HUES6 (cell line): ENCODE measurements at regions not wholly inside any gene's neighbourhood (a gene's known extent, or its start where the extent isn't known, plus 50 kb on each side); places are given as distances from the start of the nearest gene placed in this dataset.

ENCODE experiments used
- H3K27ac ChIP-seq: 2 replicates; pipeline ENCODE4 v1.7.0; 2013; ENCODE audit warnings: low read depth, mild to moderate bottlenecking, low read length, inconsistent platforms
- H3K27me3 ChIP-seq: 2 replicates; pipeline ENCODE4 v1.6.1; 2013; ENCODE audit warnings: low read length; ENCODE audit not compliant: control insufficient read depth, insufficient read depth
- H3K36me3 ChIP-seq: 2 replicates; pipeline ENCODE4 v1.6.1; 2013; ENCODE audit warnings: low read length; ENCODE audit not compliant: control insufficient read depth, insufficient read depth
- H3K4me1 ChIP-seq: 2 replicates; pipeline ENCODE4 v1.6.1; 2013; ENCODE audit warnings: low read length; ENCODE audit not compliant: control insufficient read depth, insufficient read depth
- H3K4me3 ChIP-seq: 2 replicates; pipeline ENCODE4 v1.5.1; 2013; ENCODE audit warnings: low read depth, low read length
- H3K9ac ChIP-seq: one replicate; pipeline ENCODE4 v1.6.1; 2013; ENCODE audit warnings: mild to moderate bottlenecking, low read length
- H3K9me3 ChIP-seq: 2 replicates; pipeline ENCODE4 v1.6.1; 2013; ENCODE audit warnings: low read depth, low read length; ENCODE audit not compliant: control insufficient read depth, insufficient read depth

DNA sequence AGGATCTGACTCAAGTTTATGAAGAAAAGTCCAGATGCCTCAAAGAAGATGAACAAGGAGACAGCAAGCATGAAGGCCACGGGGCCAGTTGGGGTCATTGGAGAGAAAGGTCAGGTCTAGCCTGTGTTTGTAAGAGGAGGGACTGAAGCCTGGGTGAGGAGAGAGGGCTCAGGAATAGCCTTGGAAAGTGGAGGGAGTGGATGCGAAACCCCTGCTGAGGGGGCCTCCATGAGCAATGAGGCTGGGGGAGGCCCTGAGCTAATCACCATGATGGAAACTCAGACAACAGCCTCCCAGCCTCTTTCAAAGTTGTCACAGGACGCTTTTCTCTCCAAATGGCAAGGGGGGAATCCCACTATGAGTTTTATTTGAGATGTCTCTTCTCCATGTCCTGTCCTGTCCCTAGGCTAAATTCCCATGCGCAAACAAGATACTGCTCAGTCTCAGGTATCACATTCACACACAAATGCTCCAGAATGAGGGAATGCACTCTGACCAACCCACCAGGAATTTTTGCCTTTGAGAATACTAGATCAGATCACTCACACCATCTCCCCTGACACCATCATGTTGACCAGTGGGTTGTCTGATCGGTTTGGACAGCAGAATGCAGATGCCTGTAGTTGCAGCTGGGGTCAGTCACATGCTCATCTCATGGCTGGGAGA, 51.3 kb upstream of the TOP3B start:
- H3K9ac ChIP-seq = no peak overlapping the region
- no peak overlapping the region for H3K27ac ChIP-seq
- H3K27me3 ChIP-seq = peaks cover 98% of the 10 kb centered on the region
- H3K4me1 ChIP-seq = peaks cover 8% of the 10 kb centered on the region; the same call in 1 of the 2 replicates
- no peaks in the 10 kb centered on the region for H3K36me3 ChIP-seq
- H3K9me3 ChIP-seq = no peaks in the 10 kb centered on the region
- H3K4me3 ChIP-seq = no peak overlapping the region

DNA sequence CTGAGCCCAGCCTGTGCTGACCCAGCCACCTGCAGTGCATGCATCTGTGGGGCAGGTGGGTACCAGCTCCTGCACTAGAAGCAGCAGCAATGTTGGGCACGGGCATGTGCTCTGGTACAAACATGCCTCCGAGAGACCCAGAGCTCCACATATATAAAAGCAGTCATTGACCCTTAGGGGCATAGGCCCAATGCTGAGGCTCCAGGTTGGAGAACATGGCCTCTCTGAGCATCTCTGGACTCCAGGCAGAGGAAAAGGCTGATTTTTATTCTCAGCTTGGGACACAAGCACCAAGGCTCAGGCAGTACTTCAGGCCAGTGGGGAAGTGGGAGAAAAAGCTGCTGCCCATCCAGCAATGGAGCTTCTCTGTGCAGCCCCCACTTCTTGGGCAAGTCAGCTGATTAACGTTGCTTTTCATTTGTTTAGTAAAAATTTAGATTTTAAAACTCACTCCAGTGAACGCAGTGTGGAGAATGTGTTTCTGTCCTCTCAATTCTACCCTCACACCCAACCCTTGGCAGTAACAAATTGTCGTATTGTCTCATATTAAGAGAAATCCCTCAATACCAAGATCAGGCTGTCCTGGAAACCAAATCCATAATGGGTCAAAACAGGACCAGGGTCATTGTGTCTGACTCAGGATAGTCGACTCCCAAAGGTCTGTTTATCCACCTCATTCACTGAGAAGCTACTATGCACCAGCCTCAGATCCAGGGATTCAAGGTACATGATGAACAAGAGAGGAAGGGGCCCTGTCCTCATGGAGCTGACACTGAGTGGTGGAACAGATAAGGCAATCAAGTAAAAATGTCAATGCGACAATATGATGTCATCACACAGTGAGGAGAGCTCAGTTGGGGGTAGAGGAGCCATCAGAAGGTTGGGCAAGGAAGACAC, 50.6 kb upstream of the TOP3B start:
- peaks cover 98% of the 10 kb centered on the region for H3K27me3 ChIP-seq
- no peaks in the 10 kb centered on the region for H3K9me3 ChIP-seq
- no peaks in the 10 kb centered on the region for H3K36me3 ChIP-seq
- peaks cover 8% of the 10 kb centered on the region; the same call in 1 of the 2 replicates for H3K4me1 ChIP-seq
- no peak overlapping the region for H3K9ac ChIP-seq
- no peak overlapping the region for H3K4me3 ChIP-seq
- no peak overlapping the region for H3K27ac ChIP-seq

DNA sequence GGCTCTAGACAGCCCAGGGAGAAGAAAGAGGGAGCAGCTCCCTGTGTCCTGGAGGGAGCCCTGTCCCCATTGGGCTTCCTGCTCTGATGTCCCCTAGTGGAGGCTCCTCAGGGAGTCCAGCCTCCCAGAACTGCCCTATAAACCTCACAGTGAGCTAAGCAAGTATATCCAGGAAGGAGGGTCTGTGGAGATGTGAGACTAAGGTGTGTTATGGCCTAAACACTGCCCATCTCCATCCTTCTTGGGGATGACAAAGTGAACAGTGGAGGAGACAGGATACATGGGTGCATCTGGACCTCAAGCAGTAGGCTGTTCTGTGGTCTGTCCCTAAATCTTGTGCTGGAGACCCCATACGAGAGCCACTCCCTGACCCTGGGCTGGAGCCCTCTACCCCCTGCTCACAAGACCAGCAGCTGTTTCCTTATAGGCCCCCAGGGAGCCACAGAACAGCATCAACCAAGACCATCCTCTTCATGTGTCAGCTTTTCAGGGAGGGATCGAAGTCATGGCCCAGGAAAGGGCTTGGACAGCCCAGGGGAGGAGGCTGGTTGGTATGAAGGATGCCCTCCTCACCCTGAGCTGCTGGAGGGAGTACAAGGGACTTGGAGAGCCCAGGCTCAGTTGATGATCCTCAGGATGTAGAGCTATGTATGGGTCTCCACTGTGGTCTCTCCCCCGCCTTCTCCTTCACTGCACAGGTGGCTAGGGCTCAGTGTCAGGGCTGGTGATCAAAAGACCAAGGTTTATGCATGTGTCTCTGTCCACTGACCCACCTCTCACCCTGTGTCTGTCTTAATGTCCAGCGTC, 49.7 kb upstream of the TOP3B start:
- no peak overlapping the region for H3K27ac ChIP-seq
- H3K9me3 ChIP-seq = no peaks in the 10 kb centered on the region
- peaks cover 96% of the 10 kb centered on the region for H3K27me3 ChIP-seq
- H3K4me1 ChIP-seq = peaks cover 8% of the 10 kb centered on the region; the same call in 1 of the 2 replicates
- H3K4me3 ChIP-seq = no peak overlapping the region
- no peaks in the 10 kb centered on the region for H3K36me3 ChIP-seq
- H3K9ac ChIP-seq = no peak overlapping the region
